Stimulated activated CD8-positive, alpha-beta memory T cell treated with anti-CD3 and anti-CD28 coated beads, Interleukin-15, amount 100 ng/mL, for 48 hours (primary cell): ENCODE measurements at regions not wholly inside any gene's neighbourhood (a gene's known extent, or its start where the extent isn't known, plus 50 kb on each side); places are given as distances from the start of the nearest gene placed in this dataset.
"Not testable (repeated sequence)": the region's sequence is repeated elsewhere in the genome, so short reads cannot be mapped to it uniquely, and the experiment has no call there.

Experiments used
- DNase-seq, 2 donors: peaks; one replicate each; pipeline ENCODE4 v3.0.0-alpha.2; 2020; ENCODE audit warnings: low read depth in 2 of 2

DNA sequence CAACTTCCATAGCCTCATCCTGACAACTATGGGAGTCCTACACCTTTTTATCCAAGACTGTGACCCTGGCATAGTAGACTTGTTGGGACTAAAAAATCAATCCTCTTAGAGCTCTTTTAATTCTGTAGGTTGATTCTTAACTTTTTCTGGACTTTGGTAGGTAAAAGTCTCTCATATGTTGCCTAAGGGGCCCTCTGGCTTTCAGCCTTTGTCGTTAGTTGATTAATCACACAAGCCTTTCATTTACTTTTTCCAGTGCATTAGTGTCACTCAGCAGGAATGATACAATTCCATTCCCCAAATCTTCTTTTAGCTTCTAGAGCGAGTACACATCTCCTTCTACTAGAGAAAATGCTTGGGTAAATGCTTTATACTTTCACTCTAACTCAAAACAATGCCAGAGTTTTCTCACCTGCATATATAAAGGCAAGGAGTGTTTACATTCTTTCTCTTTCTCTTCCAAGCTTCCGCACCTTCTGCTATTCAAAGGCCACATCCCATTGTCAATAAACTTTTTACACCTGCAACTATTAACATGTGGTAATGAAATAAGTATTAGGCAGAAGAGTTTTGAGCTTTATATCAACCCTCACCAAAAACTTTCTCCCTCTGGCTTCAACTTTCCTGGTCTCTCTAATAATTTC lies 516.6 kb downstream of the FAM181B start:
- no peak for DNase-seq

DNA sequence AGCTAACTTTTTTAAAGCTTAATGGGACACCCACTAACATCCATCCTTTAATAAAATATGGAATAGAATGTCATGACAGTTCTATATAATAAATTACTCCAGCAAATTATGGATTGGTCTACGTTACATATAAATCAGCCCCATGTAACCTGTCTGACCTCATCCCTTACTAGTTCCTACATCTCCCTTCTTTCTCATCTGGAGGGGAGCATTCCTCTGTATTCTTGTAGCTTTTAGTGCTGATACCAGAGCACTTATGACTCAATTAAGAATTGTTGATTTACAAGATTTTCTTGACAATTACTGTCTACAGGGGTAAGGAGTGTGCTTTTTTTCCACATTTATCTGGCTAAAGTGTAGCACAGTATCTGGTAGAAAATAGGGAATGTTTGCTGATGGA lies 523.7 kb downstream of the FAM181B start:
- DNase-seq = no peak

DNA sequence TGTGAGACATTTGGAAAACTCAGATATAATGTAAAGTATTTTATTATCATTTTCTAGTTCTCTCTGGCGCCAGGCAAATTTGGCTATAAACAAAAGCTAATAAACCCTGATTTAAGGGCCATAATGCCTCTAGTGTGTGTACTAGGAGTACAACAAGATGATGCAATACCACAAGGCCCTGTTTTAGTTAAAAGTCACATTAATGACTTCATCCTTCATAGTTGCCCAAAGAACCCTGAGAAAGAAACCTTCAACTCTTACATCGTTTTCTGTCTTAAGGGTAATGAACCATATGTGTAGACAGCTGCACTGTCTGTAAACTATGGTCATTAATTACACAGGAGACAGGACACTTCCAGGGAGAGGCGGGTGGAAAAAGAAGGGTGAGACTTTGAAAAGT lies 538.4 kb downstream of the FAM181B start:
- DNase-seq = no peak

DNA sequence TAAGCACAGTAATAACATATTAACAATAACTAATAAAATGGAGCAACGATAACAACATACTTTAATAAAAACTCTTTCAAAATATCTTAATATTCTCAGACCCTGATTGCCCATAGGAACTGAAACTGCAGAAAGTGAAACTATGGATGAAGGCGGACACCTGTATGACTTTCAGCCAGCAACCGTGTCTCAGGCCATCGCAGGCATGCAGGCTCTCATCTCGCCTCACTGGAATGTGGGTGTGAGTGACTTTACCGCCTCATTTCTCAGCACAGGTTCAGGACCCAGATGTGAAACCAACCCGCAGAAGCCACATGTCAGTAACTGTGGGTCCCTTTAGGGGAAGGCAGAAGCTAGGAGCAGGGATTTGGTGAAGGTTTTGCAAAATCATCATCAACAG lies 539.1 kb downstream of the FAM181B start:
- DNase-seq = no peak

DNA sequence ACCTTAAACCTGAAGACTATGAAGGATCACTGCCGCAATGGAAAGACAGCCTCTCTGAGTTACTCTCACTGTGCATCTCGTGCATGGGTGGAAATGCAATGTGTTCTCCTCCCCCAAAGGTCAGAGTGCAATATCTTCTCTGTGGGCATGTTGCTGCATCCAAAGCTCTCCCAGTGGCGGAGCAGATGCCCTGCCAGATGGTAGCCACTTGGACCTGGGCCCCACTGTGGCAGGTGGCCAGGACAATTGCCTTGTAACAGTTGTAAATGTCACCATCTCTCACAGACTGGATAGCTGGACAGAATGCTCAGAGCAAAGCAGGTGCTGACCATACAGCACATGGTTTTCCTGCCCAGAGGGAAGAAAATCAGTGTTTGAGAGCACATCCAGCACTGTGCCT lies 542.0 kb downstream of the FAM181B start:
- no peak for DNase-seq

DNA sequence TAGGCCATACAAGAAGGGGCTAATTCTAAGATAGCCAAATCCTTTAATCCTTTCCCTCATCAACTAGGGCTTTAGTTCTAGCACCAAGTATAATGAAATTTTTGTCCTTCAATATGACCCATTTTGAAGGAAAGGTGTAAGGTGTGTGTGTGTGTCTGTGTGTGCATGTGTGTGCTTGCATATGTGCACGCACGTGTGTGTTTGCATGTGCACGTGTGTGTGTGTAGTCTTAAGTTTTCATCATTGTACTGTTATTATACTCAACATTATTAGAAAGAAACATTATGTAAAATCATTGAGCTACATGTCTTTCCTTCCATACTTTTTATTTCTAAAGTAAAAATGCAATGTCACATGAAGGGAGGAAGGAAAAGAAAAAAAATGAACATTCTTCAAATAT lies 547.7 kb downstream of the FAM181B start:
- DNase-seq = no peak

DNA sequence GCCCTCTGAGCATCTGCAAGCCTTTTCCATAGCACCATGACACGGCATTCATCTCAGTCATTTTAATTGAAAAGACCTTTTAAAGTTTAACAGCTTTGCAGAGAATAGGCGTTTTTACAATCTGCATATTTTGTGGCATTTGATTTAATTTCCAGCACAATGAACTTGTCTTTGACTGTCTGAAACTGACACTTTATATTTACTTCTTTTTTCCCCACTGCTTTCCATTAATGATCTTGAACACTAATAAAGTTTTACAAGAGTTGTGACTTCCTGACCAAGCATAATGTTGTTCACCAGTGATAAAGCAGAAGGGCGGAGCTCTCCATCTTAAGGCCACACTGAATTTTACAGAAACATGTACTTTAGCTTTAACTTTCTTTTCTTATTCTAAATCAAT lies 548.7 kb downstream of the FAM181B start:
- no peak for DNase-seq

DNA sequence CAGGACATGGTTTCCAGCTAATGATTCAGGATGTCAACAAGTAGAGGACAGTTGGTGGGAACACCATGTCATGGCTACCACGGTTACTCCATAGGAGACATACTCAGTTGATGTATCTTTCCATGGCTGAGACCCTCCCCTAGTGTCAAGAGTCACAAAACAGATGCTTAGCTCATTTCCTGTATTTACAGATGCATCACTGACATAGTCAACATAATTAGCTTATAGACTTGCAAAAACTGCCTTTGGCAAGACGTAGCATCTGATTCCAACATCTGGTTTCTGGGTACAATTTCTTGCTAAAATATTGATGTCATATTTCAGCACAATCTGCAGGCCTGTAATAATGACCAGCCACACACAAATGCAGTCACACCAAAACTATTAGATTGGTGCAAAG lies 550.3 kb downstream of the FAM181B start:
- DNase-seq = no peak

DNA sequence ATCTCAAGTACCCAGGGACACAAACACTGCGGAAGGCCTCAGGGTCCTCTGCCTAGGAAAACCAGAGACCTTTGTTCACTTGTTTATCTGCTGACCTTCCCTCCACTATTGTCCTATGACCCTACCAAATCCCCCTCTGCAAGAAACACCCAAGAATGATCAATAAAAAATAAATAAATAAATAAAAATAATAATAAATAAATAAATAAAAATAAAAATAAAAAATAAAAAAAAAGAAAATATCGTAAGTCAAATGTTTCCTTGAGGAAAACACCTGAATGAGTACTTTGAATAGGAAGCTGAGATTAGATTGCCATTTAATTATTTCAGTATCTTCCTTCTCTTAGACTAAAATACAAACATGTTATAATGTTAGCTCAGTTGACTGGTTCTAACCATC lies 551.0 kb downstream of the FAM181B start:
- not testable (repeated sequence) for DNase-seq

DNA sequence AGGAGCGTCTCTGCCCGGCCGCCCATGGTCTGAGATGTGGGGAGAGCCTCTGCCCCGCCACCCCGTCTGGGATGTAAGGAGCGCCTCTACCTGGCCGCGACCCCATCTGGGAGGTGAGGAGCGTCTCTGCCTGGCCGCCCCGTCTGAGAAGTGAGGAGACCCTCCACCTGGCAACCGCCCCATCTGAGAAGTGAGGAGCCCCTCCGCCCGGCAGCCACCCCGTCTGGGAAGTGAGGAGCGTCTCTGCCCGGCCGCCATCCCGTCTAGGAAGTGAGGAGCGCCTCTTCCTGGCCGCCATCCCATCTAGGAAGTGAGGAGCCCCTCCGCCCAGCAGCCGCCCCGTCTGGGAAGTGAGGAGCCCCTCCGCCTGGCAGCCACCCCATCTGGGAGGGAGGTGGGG lies 551.9 kb downstream of the FAM181B start:
- not testable (repeated sequence) for DNase-seq

DNA sequence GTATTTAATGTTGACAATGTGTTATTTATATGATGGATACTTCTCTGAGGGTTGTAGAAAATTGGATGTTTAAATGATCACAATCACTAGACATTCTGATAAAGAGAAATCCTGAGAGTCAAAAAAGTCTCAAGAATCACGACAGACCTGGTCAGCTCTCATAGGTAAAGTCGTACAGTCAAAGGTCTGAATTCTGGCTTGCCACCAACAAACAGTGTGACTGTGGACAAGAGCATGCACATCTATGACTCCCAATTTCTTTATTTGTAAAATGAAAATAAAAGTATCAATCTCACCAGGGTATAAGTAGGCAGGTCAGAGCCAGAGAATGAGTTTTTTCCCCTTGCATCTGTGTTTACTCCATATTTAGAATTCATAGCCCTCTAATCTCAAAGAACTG lies 556.7 kb downstream of the FAM181B start:
- no peak for DNase-seq

DNA sequence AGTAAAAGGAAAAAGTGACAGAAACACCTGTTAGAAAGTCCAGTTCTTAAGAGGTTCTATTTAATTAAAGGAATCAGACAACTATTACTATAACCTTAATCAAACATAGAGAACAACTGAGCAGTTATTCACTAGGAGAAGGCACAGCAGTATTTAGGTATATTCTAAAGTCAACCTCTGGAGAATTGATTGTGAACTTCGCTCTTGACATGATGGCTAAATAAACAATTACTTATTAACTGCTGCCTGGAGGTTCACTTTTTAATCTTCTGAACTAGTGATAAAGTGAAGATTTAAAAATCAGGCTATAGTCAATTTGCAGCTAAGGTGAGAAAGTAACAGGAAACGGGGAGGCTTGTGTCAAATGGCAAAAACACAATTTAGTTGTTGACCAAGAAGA lies 557.3 kb downstream of the FAM181B start:
- DNase-seq = no peak

DNA sequence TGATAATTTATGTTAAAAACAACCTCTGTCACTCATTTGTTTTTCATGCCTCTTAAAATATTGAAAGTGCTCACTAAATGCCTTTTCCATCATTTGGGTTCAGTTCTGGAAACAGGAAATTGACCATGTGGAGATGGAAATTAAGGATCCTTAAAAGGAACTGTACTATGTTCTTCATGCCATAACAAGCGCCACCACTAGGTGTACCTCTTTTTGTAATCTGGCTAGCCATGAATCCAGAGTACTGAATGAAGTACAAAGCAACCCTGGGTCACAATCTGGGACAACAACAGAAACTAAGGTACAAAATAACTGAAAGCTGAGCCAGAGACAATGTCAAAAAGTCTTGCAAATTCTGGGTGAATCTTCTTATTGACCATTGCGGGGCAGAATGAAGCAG lies 559.1 kb downstream of the FAM181B start:
- DNase-seq = no peak

DNA sequence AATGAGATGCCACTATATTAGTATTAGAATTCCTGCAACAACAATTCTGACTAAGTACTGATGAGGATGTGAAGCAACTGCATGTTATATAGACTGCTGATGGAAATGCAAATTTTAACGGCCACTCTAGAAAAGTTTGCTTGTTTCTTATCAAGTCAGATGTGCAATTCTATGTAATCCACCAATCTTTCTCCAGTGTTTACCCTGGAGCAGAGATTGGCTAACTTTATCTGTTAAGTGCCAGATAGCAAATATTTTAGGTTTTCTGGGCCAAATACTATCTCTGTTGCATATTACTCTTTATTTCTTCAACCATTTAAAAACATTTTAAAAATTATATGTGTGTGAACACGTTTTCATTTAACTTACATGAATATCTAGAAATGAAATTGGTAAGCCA lies 586.9 kb downstream of the FAM181B start:
- DNase-seq = no peak

DNA sequence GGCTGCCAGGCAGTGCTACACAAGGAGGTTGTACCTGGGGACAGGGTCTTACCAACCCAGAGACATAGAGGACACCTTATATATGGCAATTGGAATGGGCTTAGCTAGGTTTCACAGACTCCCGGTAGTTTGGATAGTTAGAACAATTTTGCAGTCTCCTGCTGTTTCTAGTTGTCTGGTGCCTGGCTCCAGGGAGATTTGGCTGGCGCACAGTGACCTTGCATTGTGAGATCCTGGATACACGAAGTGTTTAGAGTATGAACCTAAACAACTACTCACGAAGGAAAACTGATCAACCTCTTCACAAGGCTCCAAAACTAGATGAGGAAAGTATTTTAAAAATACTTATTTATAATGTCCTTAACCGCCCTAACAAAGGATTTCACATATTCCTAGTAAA lies 614.7 kb downstream of the FAM181B start:
- no peak for DNase-seq

DNA sequence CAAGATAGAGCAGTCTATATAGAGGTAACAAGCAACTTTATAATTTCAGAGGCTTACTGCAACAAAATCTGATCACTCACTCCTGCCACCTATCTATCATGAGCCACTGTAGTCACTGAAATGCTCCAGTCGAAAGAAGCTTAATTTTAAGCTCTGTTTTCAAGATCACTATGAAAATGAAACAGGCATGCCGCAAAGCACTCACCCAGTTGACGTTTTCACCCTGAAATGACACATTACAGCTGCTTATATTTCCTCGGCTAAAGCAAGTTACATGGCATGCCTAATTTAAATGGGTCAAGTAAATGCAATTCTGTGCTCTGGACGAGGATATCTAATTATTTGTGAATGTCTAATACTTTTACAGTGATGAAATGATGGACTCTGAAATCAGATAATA lies 616.3 kb downstream of the FAM181B start:
- no peak for DNase-seq

DNA sequence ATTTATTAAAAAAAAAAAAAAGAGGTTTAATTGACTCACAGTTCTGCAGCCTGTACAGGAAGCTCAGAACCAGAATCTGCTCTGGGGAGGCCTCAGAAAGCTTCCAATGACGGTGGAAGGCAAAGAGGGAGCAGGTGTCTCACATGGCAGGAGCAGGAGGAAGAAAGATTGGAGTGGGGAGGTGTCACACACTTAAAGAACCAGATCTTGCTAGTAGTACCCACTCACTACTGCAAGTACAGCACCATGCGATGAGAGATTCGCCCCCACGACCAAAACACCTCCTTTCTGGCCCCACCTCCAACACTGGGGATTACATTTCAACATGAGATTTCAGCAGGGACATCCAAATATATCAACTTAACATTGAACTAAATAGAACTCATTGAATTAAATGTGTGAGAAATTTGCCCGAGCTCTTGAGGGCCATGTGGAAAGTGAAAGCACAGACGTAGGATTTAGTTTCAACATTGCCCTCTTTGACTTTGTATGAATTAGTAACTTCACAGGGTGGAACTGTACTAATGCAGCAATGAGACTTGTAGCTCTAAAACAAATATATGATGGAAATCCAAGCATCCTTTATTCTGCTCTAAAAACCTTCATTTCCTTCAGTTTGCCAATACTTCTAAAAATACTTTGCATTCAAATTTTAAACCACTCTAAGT lies 628.2 kb downstream of the FAM181B start:
- no peak for DNase-seq

DNA sequence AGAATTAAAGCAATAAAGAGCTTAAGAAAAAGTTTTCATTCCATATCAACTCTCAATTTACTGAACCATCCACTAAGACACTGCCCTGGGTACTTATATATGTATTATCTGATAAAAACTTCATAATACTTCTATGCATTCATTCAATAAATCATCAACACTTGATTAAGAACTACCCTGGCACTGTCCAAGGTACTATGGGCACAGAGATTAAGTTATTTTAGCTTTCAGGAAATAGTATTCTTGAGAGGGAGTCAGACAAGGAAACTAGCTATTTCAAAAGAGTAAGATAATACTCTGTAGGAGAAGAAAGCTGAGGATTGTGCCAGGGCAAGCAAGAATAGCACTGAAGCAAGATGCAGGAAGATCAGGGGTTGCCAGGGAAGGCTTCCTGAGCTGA lies 640.8 kb downstream of the FAM181B start:
- DNase-seq = no peak

DNA sequence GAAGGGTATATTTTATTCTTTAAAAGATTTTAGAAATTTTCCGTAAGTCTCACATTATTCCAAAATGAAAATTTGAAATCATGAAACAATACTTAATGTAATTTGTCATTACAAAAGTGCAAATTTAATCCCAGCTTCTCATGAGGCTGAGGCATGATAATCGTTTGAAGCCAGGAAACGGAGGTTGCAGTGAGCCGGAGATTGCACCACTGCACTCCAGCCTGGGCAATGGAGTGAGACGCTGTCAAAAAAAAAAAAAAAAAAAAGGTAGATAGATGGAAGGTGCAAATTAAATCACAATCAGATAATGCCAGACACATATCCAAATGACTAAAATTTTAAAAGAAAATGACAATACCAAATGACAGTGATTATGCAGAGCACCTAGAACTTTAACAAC lies 644.2 kb downstream of the FAM181B start:
- no peak for DNase-seq

DNA sequence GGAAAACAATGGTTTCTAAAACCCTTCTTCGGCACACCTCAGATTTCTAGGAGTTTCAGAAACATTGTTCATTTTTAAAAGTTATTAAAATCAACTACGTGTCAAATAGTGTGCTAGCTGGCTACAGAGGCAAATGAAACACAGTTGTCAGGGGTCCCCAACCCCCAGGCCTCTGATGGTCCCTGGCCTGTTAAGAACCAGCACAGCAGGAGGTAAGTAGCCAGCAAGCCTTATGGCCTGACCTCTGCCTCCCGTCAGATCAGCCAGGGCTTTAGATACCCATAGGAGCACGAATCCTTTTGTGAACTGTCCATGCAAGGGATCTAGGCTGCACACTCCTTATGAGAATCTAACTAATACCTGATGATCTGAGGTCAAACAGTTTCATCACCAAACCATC lies 648.2 kb downstream of the FAM181B start:
- no peak for DNase-seq

DNA sequence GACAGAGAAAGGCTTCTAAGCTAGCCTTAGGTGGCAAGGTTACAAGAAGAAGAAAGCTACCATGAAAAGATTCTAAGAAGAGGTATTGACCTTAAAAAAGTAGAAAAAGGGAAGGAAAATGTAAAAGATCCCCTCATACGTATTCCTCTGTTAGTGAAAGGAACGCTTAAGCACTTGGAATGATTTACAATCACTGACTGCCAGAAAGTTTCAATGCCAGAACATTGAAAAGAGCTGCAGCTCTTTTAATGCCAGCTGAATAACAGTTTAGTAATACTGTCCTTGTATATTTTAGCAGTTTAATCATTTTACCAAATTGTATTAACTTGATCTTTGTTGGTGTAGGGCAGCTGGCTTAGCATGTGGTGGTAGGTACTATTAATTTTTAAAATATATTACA lies 650.7 kb downstream of the FAM181B start:
- no peak for DNase-seq

DNA sequence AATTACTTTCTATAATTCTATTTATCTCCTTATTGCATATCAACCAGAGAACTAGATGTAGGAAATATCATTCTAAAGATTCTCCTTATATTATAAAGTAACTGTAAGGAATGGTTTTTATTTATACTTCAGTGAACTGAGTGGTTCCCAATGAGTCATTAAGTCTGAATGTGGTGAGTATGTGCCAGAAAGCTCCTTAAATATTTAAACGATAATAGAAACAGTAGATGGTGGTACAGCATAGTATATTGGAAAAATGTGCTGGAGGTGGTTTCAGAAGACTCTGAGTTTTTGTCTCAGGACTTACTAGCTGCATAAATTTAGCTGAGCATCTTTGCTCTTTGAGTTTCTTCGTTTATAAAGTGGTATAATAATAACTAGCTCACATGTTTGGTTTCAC lies 653.5 kb downstream of the FAM181B start:
- no peak for DNase-seq

DNA sequence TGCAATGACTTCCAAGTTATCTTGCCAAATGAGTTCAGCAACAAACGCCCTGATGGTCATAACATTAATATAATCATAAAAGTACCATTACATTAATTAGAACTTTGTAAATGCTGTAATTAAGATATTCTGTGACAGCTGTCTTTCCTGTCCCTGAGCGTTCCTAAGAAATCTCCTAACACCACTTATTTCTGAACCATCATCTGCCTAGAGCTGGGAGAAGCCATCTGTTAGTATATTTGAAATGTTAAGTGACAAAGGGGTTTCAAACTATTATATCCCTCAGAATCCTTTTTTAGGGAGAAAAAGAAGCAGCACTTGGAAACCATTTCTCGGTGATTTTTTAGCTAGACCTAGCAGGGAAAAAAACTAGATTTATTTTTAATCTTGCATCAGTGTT lies 657.5 kb downstream of the FAM181B start:
- DNase-seq = no peak

DNA sequence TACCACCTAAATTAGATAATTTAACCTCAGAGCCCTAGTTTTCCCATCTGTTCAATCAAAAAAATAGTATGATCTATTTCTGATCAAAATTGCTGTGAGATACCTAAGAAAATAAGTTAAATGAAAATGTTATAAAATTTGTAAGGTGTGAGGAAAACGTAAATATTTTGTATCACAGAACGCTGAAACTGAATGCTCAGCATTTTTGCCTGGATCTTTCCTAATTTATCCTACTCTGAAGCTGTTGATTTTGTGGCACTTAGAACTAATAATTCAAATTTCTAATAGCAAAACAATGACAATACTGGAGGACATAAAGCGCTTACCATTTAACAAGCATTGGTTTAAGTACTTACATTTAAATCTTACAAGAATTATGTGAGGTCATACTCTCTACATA lies 674.2 kb downstream of the FAM181B start:
- DNase-seq = no peak
